PC-3 (cell line): ENCODE measurements at regions not wholly inside any gene's neighbourhood (a gene's known extent, or its start where the extent isn't known, plus 50 kb on each side); places are given as distances from the start of the nearest gene placed in this dataset.

ENCODE experiments used
- ATAC-seq: fragments of 200-7000 bp; cut with Tn5 transposase; 2 replicates; pipeline ENCODE4 v1.9.1; 2020; ENCODE audit warnings: mild to moderate bottlenecking, moderate library complexity
- BruUV-seq: library from RNA; stranded (reverse); fragments of 400-500 nt; replicated peaks from 2 replicates; lab custom pipeline; 2021; lab: Mats Ljungman, UMichigan
- CTCF ChIA-PET: fragments of 300-600 bp; sonication (Branson Sonifier 250); formaldehyde crosslinking; loops from one replicate; lab custom pipeline; 2022; ENCODE audit warnings: antibody characterized with exemption; lab: Charles Lee
- POLR2A ChIA-PET: fragments of 300-600 bp; sonication (Branson Sonifier 250); formaldehyde crosslinking; loops from one replicate; lab custom pipeline; 2022; ENCODE audit warnings: antibody characterized with exemption; ENCODE audit not compliant: unreplicated experiment; lab: Charles Lee
- DNase-seq: peaks from one replicate; pipeline ENCODE4 v3.0.0-alpha.2; 2015
- H2AFZ ChIP-seq: fragments of 300-600 bp; sonication (generic); 2 replicates; pipeline ENCODE4 v1.6.0; 2016; ENCODE audit warnings: antibody characterized with exemption, low read length
- H3F3A ChIP-seq: fragments of 300-600 bp; sonication (generic); one replicate; pipeline ENCODE4 v1.6.0; 2017; ENCODE audit warnings: antibody characterized with exemption, low read length, control low read depth, mild to moderate bottlenecking; ENCODE audit not compliant: unreplicated experiment
- H3K27ac ChIP-seq: fragments of 300-600 bp; sonication (generic); 2 replicates; pipeline ENCODE4 v1.5.1; 2016; ENCODE audit warnings: mild to moderate bottlenecking, low read length
- H3K27me3 ChIP-seq: fragments of 300-600 bp; sonication (generic); 2 replicates; pipeline ENCODE4 v1.6.1; 2016; ENCODE audit warnings: low read length, mixed read lengths
- H3K36me3 ChIP-seq: fragments of 300-600 bp; sonication (generic); 2 replicates; pipeline ENCODE4 v1.6.1; 2016; ENCODE audit warnings: low read depth, mixed run types, low read length, mixed read lengths
- H3K4me1 ChIP-seq: fragments of 300-600 bp; sonication (generic); 2 replicates; pipeline ENCODE4 v1.5.1; 2016; ENCODE audit warnings: low read length; ENCODE audit not compliant: insufficient read depth
- H3K4me2 ChIP-seq: fragments of 300-600 bp; sonication (generic); 2 replicates; pipeline ENCODE4 v1.6.0; 2016; ENCODE audit warnings: low read length
- H3K4me3 ChIP-seq: fragments of 300-600 bp; sonication (generic); 2 replicates; pipeline ENCODE4 v1.5.1; 2016; ENCODE audit warnings: mild to moderate bottlenecking, low read length, mixed read lengths
- H3K79me2 ChIP-seq: fragments of 300-600 bp; sonication (generic); 2 replicates; pipeline ENCODE4 v1.6.1; 2017; ENCODE audit warnings: low read length, mixed read lengths
- H3K9ac ChIP-seq: fragments of 300-600 bp; sonication (generic); 2 replicates; pipeline ENCODE4 v1.6.0; 2016; ENCODE audit warnings: mild to moderate bottlenecking, low read length
- H3K9me2 ChIP-seq: fragments of 300-600 bp; sonication (generic); replicated peaks from 2 replicates; pipeline ENCODE4 v1.6.1; 2016; ENCODE audit warnings: mixed run types, low read length, mixed read lengths
- H3K9me3 ChIP-seq: fragments of 300-600 bp; sonication (generic); 2 replicates; pipeline ENCODE4 v1.6.1; 2016; ENCODE audit warnings: low read length, mixed read lengths
- H4K20me1 ChIP-seq: fragments of 300-600 bp; sonication (generic); 2 replicates; pipeline ENCODE4 v1.6.1; 2016; ENCODE audit warnings: low read length, mixed read lengths
- EZH2 ChIP-seq: fragments of 300-600 bp; sonication (generic); IDR thresholded peaks from one replicate; pipeline ENCODE4 v1.6.1; 2017; ENCODE audit warnings: antibody characterized with exemption, mild to moderate bottlenecking, low read length; ENCODE audit not compliant: unreplicated experiment
- EZH2phosphoT487 ChIP-seq: fragments of 300-600 bp; sonication (generic); IDR thresholded peaks from 2 replicates; pipeline ENCODE4 v1.6.1; 2018; ENCODE audit warnings: mild to moderate bottlenecking, antibody characterized with exemption, low read length, borderline replicate concordance
- intact Hi-C: fragments of 100-400 bp; cut with micrococcal nuclease; formaldehyde crosslinking; loops from 2 replicates; pipeline ENCODE4 v1.9.0; 2023
- TF ChIP-seq, protein P1 (sequence below): fragments of 300-600 bp; sonication (generic); conservative IDR thresholded peaks from 2 replicates; pipeline ENCODE4 v1.5.1; 2017; ENCODE audit warnings: antibody characterized with exemption, low read depth, mild to moderate bottlenecking, low read length

- peaks cover 22% of the 10 kb centered on the region; the same call in 1 of the 2 replicates for H3K4me1 ChIP-seq
- DNase-seq (peak; percentile 57), ATAC-seq (peak; percentile 68)
- intact Hi-C loops, result no loop called here
- H3K4me3 ChIP-seq, result no peak overlapping the region
- H3K36me3 ChIP-seq, result no peaks in the 10 kb centered on the region
- CTCF ChIA-PET, result no interaction called here
- no peak overlapping the region for H3K27ac ChIP-seq
- H3K9me3 ChIP-seq, result no peaks in the 10 kb centered on the region
- no peaks in the 10 kb centered on the region for H3K9me2 ChIP-seq
- no peak overlapping the region for H3K9ac ChIP-seq
- H2AFZ ChIP-seq, result peak overlapping the region; percentile 13; the same call in 1 of the 2 replicates
- H4K20me1 ChIP-seq, result no peaks in the 10 kb centered on the region
- H3K27me3 ChIP-seq, result no peaks in the 10 kb centered on the region
- no peak for TF ChIP-seq EZH2phosphoT487
- TF ChIP-seq EZH2, result no peak
- TF ChIP-seq, protein P1, sequence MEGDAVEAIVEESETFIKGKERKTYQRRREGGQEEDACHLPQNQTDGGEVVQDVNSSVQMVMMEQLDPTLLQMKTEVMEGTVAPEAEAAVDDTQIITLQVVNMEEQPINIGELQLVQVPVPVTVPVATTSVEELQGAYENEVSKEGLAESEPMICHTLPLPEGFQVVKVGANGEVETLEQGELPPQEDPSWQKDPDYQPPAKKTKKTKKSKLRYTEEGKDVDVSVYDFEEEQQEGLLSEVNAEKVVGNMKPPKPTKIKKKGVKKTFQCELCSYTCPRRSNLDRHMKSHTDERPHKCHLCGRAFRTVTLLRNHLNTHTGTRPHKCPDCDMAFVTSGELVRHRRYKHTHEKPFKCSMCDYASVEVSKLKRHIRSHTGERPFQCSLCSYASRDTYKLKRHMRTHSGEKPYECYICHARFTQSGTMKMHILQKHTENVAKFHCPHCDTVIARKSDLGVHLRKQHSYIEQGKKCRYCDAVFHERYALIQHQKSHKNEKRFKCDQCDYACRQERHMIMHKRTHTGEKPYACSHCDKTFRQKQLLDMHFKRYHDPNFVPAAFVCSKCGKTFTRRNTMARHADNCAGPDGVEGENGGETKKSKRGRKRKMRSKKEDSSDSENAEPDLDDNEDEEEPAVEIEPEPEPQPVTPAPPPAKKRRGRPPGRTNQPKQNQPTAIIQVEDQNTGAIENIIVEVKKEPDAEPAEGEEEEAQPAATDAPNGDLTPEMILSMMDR, result no peak
- POLR2A ChIA-PET, result no interaction called here
- H3F3A ChIP-seq, result no peaks in the 10 kb centered on the region
- BruUV-seq, result no TSS peak
- no peak overlapping the region for H3K4me2 ChIP-seq
- no peaks in the 10 kb centered on the region for H3K79me2 ChIP-seq
Observed at GRCh38 chr2:67879586-67880290, 183.1 kb downstream of the C1D start.

- CTCF ChIA-PET, result interaction anchor here (0.7 kb wide), 1 partner anchor 163 kb away, joined by 3 read pairs; no protein-coding TSS in a partner anchor
- no peak overlapping the region for H3K4me2 ChIP-seq
Observed at GRCh38 chr2:67880291-67880761, 182.5 kb downstream of the C1D start.

More at GRCh38 chr2:67880291-67880761, 182.5 kb downstream of the C1D start:
- no peaks in the 10 kb centered on the region for H4K20me1 ChIP-seq
- DNase-seq (no peak), ATAC-seq (no peak)
- intact Hi-C loops, result no loop called here
- H3K9me3 ChIP-seq, result no peaks in the 10 kb centered on the region
- no peaks in the 10 kb centered on the region for H3K9me2 ChIP-seq
- no peak for TF ChIP-seq EZH2
- TF ChIP-seq EZH2phosphoT487, result no peak
- TF ChIP-seq, protein P1, result no peak
- H2AFZ ChIP-seq, result peak overlapping the region; percentile 13; the same call in 1 of the 2 replicates
- no peaks in the 10 kb centered on the region for H3K36me3 ChIP-seq
- H3K9ac ChIP-seq, result no peak overlapping the region
- POLR2A ChIA-PET, result no interaction called here
- H3K27me3 ChIP-seq, result no peaks in the 10 kb centered on the region
- H3K79me2 ChIP-seq, result no peaks in the 10 kb centered on the region
- H3K4me1 ChIP-seq, result peaks cover 26% of the 10 kb centered on the region; the same call in 1 of the 2 replicates
- H3K27ac ChIP-seq, result no peak overlapping the region
- no peaks in the 10 kb centered on the region for H3F3A ChIP-seq
- no peak overlapping the region for H3K4me3 ChIP-seq
- BruUV-seq, result no TSS peak
